Thoracic aorta (tissue), 2 donors: ENCODE measurements at regions not wholly inside any gene's neighbourhood (a gene's known extent, or its start where the extent isn't known, plus 50 kb on each side); places are given as distances from the start of the nearest gene placed in this dataset.

Experiments used
- ATAC-seq: fragments of 150-250 bp; one replicate; pipeline ENCODE4 v1.8.0; 2017; ENCODE audit warnings: low read depth; ENCODE audit not compliant: insufficient number of reproducible peaks, low FRiP score
- DNase-seq: peaks from one replicate; pipeline ENCODE4 v3.0.0-alpha.2; 2020; ENCODE audit warnings: low spot score
- H3K27ac ChIP-seq, 2 donors: fragments of 200-600 bp; sonication (generic); 1 replicate in 1 of 2; 2 replicates in 1 of 2; pipeline ENCODE4 v1.5.1; 2016; ENCODE audit warnings: mild to moderate bottlenecking in 2 of 2, moderate library complexity in 2 of 2
- H3K27me3 ChIP-seq: fragments of 200-600 bp; sonication (generic); replicated peaks from 2 replicates; pipeline ENCODE4 v1.6.0; 2016; ENCODE audit warnings: mild to moderate bottlenecking; ENCODE audit not compliant: insufficient read depth
- H3K36me3 ChIP-seq: fragments of 200-600 bp; sonication (generic); one replicate; pipeline ENCODE4 v1.5.1; 2016
- H3K4me1 ChIP-seq, 2 donors: fragments of 200-600 bp; sonication (generic); 1 replicate in 1 of 2; 2 replicates in 1 of 2; pipeline versions ENCODE4 v1.5.1 to v1.6.0; 2016; ENCODE audit warnings: low read depth in 2 of 2, mild to moderate bottlenecking in 1 of 2; ENCODE audit not compliant: control insufficient read depth in 1 of 2
- H3K4me3 ChIP-seq: fragments of 200-600 bp; sonication (generic); 2 replicates; pipeline ENCODE4 v1.5.1; 2016; ENCODE audit warnings: mild to moderate bottlenecking
- H3K9me3 ChIP-seq: fragments of 200-600 bp; sonication (generic); 2 replicates; pipeline ENCODE4 v1.5.1; 2016
- CTCF ChIP-seq: fragments of 200-600 bp; sonication (generic); IDR thresholded peaks from one replicate; pipeline ENCODE4 v1.5.1; 2019; ENCODE audit warnings: antibody characterized with exemption

- TF ChIP-seq CTCF = no peak
- H3K9me3 ChIP-seq = no peaks in the 10 kb centered on the region
- DNase-seq = no peak
- H3K4me3 ChIP-seq = no peak overlapping the region
- no peak for ATAC-seq
- H3K36me3 ChIP-seq = no peaks in the 10 kb centered on the region
- peaks cover 17 to 50% of the 10 kb centered on the region in 2 donors for H3K4me1 ChIP-seq
- H3K27me3 ChIP-seq = no peaks in the 10 kb centered on the region
- peak overlapping the region; percentile 43 to 48 for H3K27ac ChIP-seq
Observed at GRCh38 chr15:88746451-88746850, 56.8 kb upstream of the ACAN start.

GRCh38 chr15:88747111-88747510, 56.1 kb upstream of the ACAN start:
- H3K4me1 ChIP-seq = peaks cover 17 to 50% of the 10 kb centered on the region in 2 donors
- peak overlapping the region; percentile 43 to 48 for H3K27ac ChIP-seq
- H3K36me3 ChIP-seq = no peaks in the 10 kb centered on the region
- ATAC-seq (no peak), DNase-seq (no peak)
- H3K4me3 ChIP-seq = no peak overlapping the region
- no peaks in the 10 kb centered on the region for H3K27me3 ChIP-seq
- TF ChIP-seq CTCF = no peak
- H3K9me3 ChIP-seq = no peaks in the 10 kb centered on the region

GRCh38 chr15:88747631-88748030, 55.6 kb upstream of the ACAN start:
- no peaks in the 10 kb centered on the region for H3K36me3 ChIP-seq
- peak overlapping the region; percentile 43 to 48 for H3K27ac ChIP-seq
- H3K4me1 ChIP-seq = peaks cover 17 to 50% of the 10 kb centered on the region in 2 donors
- DNase-seq (no peak), ATAC-seq (no peak)
- no peaks in the 10 kb centered on the region for H3K9me3 ChIP-seq
- no peak for TF ChIP-seq CTCF
- H3K27me3 ChIP-seq = no peaks in the 10 kb centered on the region
- no peak overlapping the region for H3K4me3 ChIP-seq

- ATAC-seq = peak; percentile 49
- Histone ChIP-seq H3K4me3 (peak overlapping the region; percentile 0), H3K9me3 (no peaks in the 10 kb centered on the region), H3K4me1 (peaks cover 17 to 50% of the 10 kb centered on the region in 2 donors), H3K27ac (peak overlapping the region; percentile 56 to 67), H3K27me3 (no peaks in the 10 kb centered on the region), H3K36me3 (no peaks in the 10 kb centered on the region)
- TF ChIP-seq CTCF = no peak
- DNase-seq = no peak
Observed at GRCh38 chr15:88748081-88748480, 55.2 kb upstream of the ACAN start.

- TF ChIP-seq CTCF = no peak
- Histone ChIP-seq H3K9me3 (no peaks in the 10 kb centered on the region), H3K27me3 (no peaks in the 10 kb centered on the region), H3K4me1 (peaks cover 17 to 50% of the 10 kb centered on the region in 2 donors), H3K4me3 (peak overlapping the region; percentile 0), H3K27ac (peak overlapping the region; percentile 56 to 67), H3K36me3 (no peaks in the 10 kb centered on the region)
- DNase-seq (no peak), ATAC-seq (no peak)
Observed at GRCh38 chr15:88748651-88749050, 54.6 kb upstream of the ACAN start.
